Testis (tissue), 2 donors: ENCODE measurements at regions not wholly inside any gene's neighbourhood (a gene's known extent, or its start where the extent isn't known, plus 50 kb on each side); places are given as distances from the start of the nearest gene placed in this dataset.

Source experiments
- DNase-seq: peaks from one replicate; pipeline ENCODE4 v3.0.0-alpha.2; 2019
- H3K27ac ChIP-seq, 2 donors: fragments of 200-600 bp; sonication (generic); one replicate each; pipeline ENCODE4 v1.5.1; 2019
- H3K27me3 ChIP-seq: fragments of 200-600 bp; sonication (generic); one replicate; pipeline ENCODE4 v1.5.1; 2019
- H3K36me3 ChIP-seq: fragments of 200-600 bp; sonication (generic); one replicate; pipeline ENCODE4 v1.5.1; 2017; ENCODE audit warnings: low read depth; ENCODE audit errors: missing control alignments
- H3K4me1 ChIP-seq: fragments of 200-600 bp; sonication (generic); one replicate; pipeline ENCODE4 v1.5.1; 2019
- H3K4me3 ChIP-seq, 2 donors: fragments of 200-600 bp; sonication (generic); one replicate each; pipeline ENCODE4 v1.5.1; 2017 to 2019
- H3K9me3 ChIP-seq: fragments of 200-600 bp; sonication (generic); one replicate; pipeline ENCODE4 v1.5.1; 2017
- POLR2A ChIP-seq: fragments of 450-650 bp; IDR thresholded peaks from one replicate; pipeline ENCODE4 v1.6.1; 2017; ENCODE audit warnings: antibody characterized with exemption, mild to moderate bottlenecking, moderate library complexity
- WGBS, 2 donors: methylation state at CpG; one replicate each; pipeline ENCODE4 v1.1.5; 2018; 5-methylcytosine and 5-hydroxymethylcytosine counted together
- intact Hi-C: fragments of 100-400 bp; cut with DNase I; formaldehyde crosslinking; loops from one replicate; pipeline ENCODE4 v1.15.1; 2023; ENCODE audit warnings: low total_unique reads
- TF ChIP-seq, protein P1 (sequence below), 3 experiments: fragments of 450-650 bp in 2 of 3; fragments of 200-600 bp in 1 of 3; sonication (generic) in 1 of 3; IDR thresholded peaks; one replicate each; pipeline ENCODE4 v1.5.1; 2016 to 2019; ENCODE audit warnings: antibody characterized with exemption in 3 of 3, mild to moderate bottlenecking in 2 of 3, moderate library complexity in 1 of 3

DNA sequence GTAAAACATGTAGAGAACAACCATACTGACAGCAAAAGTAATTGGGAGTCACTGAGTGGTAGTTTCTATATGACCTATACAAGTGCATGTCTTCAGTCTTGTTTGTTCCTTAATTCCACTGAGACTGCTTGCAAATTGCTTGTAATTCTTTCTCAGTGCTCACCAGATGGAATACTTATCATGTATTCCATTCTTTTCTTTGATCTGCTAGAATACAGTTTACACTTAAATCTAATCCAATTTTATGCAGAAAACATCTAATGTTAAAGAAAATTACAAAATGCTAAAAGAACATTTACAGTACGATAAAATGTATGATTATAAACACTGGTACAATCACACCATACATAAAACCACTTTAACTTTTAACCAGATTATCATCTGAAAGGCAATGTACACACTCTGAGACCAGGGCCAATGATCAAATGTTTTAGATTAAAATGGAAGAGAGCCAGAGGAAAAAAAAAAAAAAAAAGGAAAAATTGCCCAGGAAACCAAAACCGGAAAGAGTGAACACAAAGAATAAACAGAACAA lies 741.4 kb downstream of the FAT4 start:
- Histone ChIP-seq H3K27ac (no peak overlapping the region), H3K9me3 (no peaks in the 10 kb centered on the region), H3K4me1 (no peaks in the 10 kb centered on the region), H3K27me3 (no peaks in the 10 kb centered on the region), H3K4me3 (no peak overlapping the region), H3K36me3 (no peaks in the 10 kb centered on the region)
- intact Hi-C loops = no loop called here
- WGBS, 2 donors = 77 to 81% methylated on average over 2 of the region's 2 CpGs
- TF ChIP-seq, protein P1, sequence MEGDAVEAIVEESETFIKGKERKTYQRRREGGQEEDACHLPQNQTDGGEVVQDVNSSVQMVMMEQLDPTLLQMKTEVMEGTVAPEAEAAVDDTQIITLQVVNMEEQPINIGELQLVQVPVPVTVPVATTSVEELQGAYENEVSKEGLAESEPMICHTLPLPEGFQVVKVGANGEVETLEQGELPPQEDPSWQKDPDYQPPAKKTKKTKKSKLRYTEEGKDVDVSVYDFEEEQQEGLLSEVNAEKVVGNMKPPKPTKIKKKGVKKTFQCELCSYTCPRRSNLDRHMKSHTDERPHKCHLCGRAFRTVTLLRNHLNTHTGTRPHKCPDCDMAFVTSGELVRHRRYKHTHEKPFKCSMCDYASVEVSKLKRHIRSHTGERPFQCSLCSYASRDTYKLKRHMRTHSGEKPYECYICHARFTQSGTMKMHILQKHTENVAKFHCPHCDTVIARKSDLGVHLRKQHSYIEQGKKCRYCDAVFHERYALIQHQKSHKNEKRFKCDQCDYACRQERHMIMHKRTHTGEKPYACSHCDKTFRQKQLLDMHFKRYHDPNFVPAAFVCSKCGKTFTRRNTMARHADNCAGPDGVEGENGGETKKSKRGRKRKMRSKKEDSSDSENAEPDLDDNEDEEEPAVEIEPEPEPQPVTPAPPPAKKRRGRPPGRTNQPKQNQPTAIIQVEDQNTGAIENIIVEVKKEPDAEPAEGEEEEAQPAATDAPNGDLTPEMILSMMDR (IDR thresholded peaks at IDR 0.05) = no peak
- TF ChIP-seq POLR2A = no peak
- DNase-seq = no peak

GRCh38 chr4:126057371-126057770 lies 742.6 kb downstream of the FAT4 start:
- Histone ChIP-seq H3K4me3 (no peak overlapping the region), H3K36me3 (no peaks in the 10 kb centered on the region), H3K27me3 (no peaks in the 10 kb centered on the region), H3K9me3 (no peaks in the 10 kb centered on the region), H3K4me1 (no peaks in the 10 kb centered on the region), H3K27ac (no peak overlapping the region)
- TF ChIP-seq, protein P1 (IDR thresholded peaks at IDR 0.05) = no peak
- no peak for TF ChIP-seq POLR2A
- DNase-seq = no peak
- intact Hi-C loops = no loop called here

- Histone ChIP-seq H3K27ac (no peak overlapping the region), H3K4me3 (no peak overlapping the region), H3K27me3 (no peaks in the 10 kb centered on the region), H3K36me3 (no peaks in the 10 kb centered on the region), H3K4me1 (no peaks in the 10 kb centered on the region), H3K9me3 (no peaks in the 10 kb centered on the region)
- TF ChIP-seq, protein P1 (IDR thresholded peaks at IDR 0.05) = no peak
- TF ChIP-seq POLR2A = no peak
- 65 to 66% methylated on average over 2 of the region's 2 CpGs for WGBS, 2 donors
- no peak for DNase-seq
- intact Hi-C loops = no loop called here
Observed at GRCh38 chr4:126058596-126058995, 743.8 kb downstream of the FAT4 start.

DNA sequence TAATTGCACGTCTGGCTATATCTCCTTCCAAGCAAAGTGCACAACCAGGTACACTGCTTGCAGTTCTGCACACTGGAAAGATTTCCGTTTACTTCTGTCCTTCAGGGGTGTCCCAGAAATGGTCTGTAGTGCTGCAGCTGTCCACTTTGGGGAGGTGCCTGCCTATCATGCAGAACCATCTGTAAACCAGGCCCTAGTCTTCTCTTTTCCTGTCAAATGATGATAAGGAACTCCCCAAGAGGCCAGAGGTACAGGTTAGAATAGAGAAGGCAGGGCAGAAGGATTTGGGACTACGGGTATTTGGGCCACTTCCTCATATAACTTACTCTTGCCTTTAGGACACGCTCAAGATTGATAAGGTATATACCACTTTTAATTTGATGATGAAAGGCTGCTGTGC lies 746.9 kb downstream of the FAT4 start:
- no peak overlapping the region for H3K4me3 ChIP-seq
- H3K9me3 ChIP-seq = no peaks in the 10 kb centered on the region
- H3K27ac ChIP-seq = no peak overlapping the region
- TF ChIP-seq, protein P1 (IDR thresholded peaks at IDR 0.05) = no peak
- no peak for TF ChIP-seq POLR2A
- DNase-seq = no peak
- intact Hi-C loops = no loop called here
- no peaks in the 10 kb centered on the region for H3K36me3 ChIP-seq
- H3K4me1 ChIP-seq = no peaks in the 10 kb centered on the region
- WGBS, 2 donors = 79 to 95% methylated on average over 4 of the region's 4 CpGs
- H3K27me3 ChIP-seq = no peaks in the 10 kb centered on the region

- no peaks in the 10 kb centered on the region for H3K9me3 ChIP-seq
- no peaks in the 10 kb centered on the region for H3K27me3 ChIP-seq
- DNase-seq = no peak
- TF ChIP-seq POLR2A = no peak
- TF ChIP-seq, protein P1 (IDR thresholded peaks at IDR 0.05) = no peak
- H3K4me3 ChIP-seq = no peak overlapping the region
- H3K4me1 ChIP-seq = no peaks in the 10 kb centered on the region
- no peak overlapping the region for H3K27ac ChIP-seq
- no peaks in the 10 kb centered on the region for H3K36me3 ChIP-seq
- intact Hi-C loops = no loop called here
Observed at GRCh38 chr4:126065016-126065415, 750.3 kb downstream of the FAT4 start.
